ENCODE measurements at regions not wholly inside any gene's neighbourhood (a gene's known extent, or its start where the extent isn't known, plus 50 kb on each side); places are given as distances from the start of the nearest gene placed in this dataset.

DNA sequence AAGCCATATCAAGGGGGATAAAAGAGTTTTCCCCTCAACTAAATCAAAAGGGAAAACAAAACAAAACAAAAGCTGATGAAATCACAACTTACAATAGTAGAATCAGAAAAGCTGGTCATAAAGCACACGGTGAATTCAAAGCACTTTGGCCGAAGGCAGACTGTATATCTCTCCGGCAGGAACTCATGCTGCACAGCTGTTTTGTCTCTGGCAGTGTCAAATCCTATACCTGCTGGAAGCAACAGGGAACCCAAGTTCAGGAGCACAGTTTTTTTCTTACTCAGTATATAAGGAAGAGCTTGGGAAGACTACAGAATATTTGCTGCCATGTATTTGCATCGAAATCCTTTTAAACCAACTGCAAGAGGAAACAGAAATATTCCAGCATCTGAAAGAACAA lies 213.7 kb downstream of the RFC3 start:
- H3K27me3 ChIP-seq (ENCODE audit: insufficient read depth, low read length): no peaks in the 10 kb centered on the region
- no peak overlapping the region for H3K14ac ChIP-seq (ENCODE audit: insufficient read depth, low read length)
- no peaks in the 10 kb centered on the region for H3K9me3 ChIP-seq (ENCODE audit: control insufficient read depth, low read depth, low read length)
- no peak overlapping the region for H2BK120ac ChIP-seq (ENCODE audit: low read depth, low read length, poor library complexity, severe bottlenecking)
- no peak overlapping the region for H2AFZ ChIP-seq (ENCODE audit: low read length)
- DNase-seq: no peak
- H3K27ac ChIP-seq (ENCODE audit: insufficient read length, low read depth, low read length): no peak overlapping the region
- H3T11ph ChIP-seq (ENCODE audit: low read length): no peak overlapping the region
- H3K56ac ChIP-seq (ENCODE audit: insufficient read length, low read depth, low read length): no peak overlapping the region
- no peak overlapping the region for H4K8ac ChIP-seq (replicated peaks; ENCODE audit: insufficient read length, low read depth, low read length)
- H3K36me3 Mint-ChIP-seq (ENCODE audit: insufficient read depth in 1 of 3, low read depth in 3 of 3): peaks cover 0 to 5% (median 2%) of the 10 kb centered on the region in 3 experiments; a peak in 2 of 7 replicates
- no peak overlapping the region for H3K9ac ChIP-seq (ENCODE audit: extremely low read depth, insufficient read length, low read length)
- no peaks in the 10 kb centered on the region for H3K23me2 ChIP-seq (ENCODE audit: insufficient read length, low read depth, low read length, poor library complexity, severe bottlenecking)
- H3K4me2 ChIP-seq (ENCODE audit: insufficient read depth, insufficient read length, low read length): no peak overlapping the region
- H3K4me1 Mint-ChIP-seq: no peaks in the 10 kb centered on the region
- no peaks in the 10 kb centered on the region for H3K79me2 ChIP-seq (ENCODE audit: insufficient read depth, low read length)
- H3K9me3 Mint-ChIP-seq: peaks cover 1 to 3% of the 10 kb centered on the region in 2 experiments; a peak in 3 of 5 replicates
- no peak overlapping the region for H2BK12ac ChIP-seq (ENCODE audit: insufficient read length, low read depth, low read length)
- H3K4ac ChIP-seq (ENCODE audit: low read depth, low read length): no peak overlapping the region
- H3K27me3 Mint-ChIP-seq (ENCODE audit: low read depth): no peaks in the 10 kb centered on the region
- no peak overlapping the region for H2BK15ac ChIP-seq (ENCODE audit: low read depth, low read length)
- H4K91ac ChIP-seq (ENCODE audit: insufficient read length, low read depth, low read length): no peak overlapping the region
- H2BK5ac ChIP-seq (ENCODE audit: insufficient read length, low read length): no peak overlapping the region
- H3K79me1 ChIP-seq (ENCODE audit: insufficient read depth, low read depth, low read length, poor library complexity, severe bottlenecking): no peaks in the 10 kb centered on the region
- no peak overlapping the region for H4K5ac ChIP-seq (ENCODE audit: insufficient read length, low read depth, low read length)
- H3K18ac ChIP-seq (ENCODE audit: insufficient read length, low read depth, low read length): no peak overlapping the region
- H3K23ac ChIP-seq (ENCODE audit: insufficient read length, low read depth, low read length): no peak overlapping the region
- no peak overlapping the region for H2AK5ac ChIP-seq (ENCODE audit: insufficient read length, low read length)
- H3K4me1 ChIP-seq (ENCODE audit: insufficient read depth, low read length): no peaks in the 10 kb centered on the region
- no CpG with 5 or more reads among the region's 4 CpGs for WGBS (ENCODE audit: extremely low coverage, insufficient read length, low lambda C conversion rate)
- no peak overlapping the region for H3K27ac Mint-ChIP-seq
- TF ChIP-seq, protein P1, sequence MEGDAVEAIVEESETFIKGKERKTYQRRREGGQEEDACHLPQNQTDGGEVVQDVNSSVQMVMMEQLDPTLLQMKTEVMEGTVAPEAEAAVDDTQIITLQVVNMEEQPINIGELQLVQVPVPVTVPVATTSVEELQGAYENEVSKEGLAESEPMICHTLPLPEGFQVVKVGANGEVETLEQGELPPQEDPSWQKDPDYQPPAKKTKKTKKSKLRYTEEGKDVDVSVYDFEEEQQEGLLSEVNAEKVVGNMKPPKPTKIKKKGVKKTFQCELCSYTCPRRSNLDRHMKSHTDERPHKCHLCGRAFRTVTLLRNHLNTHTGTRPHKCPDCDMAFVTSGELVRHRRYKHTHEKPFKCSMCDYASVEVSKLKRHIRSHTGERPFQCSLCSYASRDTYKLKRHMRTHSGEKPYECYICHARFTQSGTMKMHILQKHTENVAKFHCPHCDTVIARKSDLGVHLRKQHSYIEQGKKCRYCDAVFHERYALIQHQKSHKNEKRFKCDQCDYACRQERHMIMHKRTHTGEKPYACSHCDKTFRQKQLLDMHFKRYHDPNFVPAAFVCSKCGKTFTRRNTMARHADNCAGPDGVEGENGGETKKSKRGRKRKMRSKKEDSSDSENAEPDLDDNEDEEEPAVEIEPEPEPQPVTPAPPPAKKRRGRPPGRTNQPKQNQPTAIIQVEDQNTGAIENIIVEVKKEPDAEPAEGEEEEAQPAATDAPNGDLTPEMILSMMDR (conservative IDR thresholded peaks at IDR 0.05): no peak
- H3K4me3 Mint-ChIP-seq: no peak overlapping the region
- H2BK20ac ChIP-seq (ENCODE audit: low read depth, low read length, poor library complexity, severe bottlenecking): no peak overlapping the region
- H4K20me1 ChIP-seq (ENCODE audit: control insufficient read depth, insufficient read depth, insufficient read length): no peaks in the 10 kb centered on the region

Data from H9 (cell line).